ENCODE measurements at regions not wholly inside any gene's neighbourhood (a gene's known extent, or its start where the extent isn't known, plus 50 kb on each side); places are given as distances from the start of the nearest gene placed in this dataset.

DNA sequence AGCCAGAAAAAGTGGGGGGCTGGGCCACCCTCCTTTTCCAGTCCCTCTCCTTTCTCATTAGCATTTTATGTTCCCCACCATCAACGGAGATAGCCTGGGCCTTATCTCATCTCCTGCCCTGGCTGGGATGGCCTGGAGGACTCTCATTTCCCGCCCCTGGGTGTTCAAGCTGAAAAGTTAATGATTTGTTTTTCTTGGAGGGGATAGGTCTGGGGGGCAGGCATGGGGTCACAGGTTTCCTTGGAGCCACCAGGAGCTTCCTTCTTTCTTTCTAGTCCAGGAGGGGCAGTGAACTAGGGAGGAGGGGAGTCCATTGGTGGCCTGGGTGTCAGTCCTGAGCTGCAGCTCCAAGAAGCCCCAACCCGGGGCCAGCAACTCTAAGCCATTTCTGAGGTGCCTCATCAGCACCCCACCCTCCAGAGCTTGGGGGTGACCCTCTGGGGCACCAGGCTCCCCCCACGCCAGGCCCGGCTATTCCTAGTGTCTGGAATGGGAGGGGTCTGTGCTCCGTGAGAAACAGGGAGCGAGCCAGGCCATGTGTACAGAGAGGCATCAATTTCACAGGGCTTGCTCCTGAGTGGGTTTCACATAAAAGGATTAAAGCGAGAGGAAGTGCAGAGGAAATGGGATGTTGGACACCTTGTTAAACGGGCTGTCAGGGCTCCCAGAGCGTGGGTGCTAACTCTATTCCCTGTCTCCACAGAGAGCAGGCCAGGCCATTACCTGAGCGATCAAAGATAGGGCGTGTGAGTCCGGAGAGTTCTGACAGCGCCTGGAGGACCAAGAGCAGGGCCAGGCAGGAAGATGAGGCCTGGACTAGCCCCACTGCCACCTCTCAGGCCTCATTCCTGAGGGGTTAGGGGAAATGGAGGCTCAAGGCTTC, 90.6 kb upstream of the LHX1 start:
- no peak for TF ChIP-seq POLR2A (IDR thresholded peaks at IDR 0.05)
- TF ChIP-seq, protein P1, sequence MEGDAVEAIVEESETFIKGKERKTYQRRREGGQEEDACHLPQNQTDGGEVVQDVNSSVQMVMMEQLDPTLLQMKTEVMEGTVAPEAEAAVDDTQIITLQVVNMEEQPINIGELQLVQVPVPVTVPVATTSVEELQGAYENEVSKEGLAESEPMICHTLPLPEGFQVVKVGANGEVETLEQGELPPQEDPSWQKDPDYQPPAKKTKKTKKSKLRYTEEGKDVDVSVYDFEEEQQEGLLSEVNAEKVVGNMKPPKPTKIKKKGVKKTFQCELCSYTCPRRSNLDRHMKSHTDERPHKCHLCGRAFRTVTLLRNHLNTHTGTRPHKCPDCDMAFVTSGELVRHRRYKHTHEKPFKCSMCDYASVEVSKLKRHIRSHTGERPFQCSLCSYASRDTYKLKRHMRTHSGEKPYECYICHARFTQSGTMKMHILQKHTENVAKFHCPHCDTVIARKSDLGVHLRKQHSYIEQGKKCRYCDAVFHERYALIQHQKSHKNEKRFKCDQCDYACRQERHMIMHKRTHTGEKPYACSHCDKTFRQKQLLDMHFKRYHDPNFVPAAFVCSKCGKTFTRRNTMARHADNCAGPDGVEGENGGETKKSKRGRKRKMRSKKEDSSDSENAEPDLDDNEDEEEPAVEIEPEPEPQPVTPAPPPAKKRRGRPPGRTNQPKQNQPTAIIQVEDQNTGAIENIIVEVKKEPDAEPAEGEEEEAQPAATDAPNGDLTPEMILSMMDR (IDR thresholded peaks at IDR 0.05) = no peak

Measured in thyroid gland (tissue), 4 donors.